ENCODE measurements at regions not wholly inside any gene's neighbourhood (a gene's known extent, or its start where the extent isn't known, plus 50 kb on each side); places are given as distances from the start of the nearest gene placed in this dataset.

DNA sequence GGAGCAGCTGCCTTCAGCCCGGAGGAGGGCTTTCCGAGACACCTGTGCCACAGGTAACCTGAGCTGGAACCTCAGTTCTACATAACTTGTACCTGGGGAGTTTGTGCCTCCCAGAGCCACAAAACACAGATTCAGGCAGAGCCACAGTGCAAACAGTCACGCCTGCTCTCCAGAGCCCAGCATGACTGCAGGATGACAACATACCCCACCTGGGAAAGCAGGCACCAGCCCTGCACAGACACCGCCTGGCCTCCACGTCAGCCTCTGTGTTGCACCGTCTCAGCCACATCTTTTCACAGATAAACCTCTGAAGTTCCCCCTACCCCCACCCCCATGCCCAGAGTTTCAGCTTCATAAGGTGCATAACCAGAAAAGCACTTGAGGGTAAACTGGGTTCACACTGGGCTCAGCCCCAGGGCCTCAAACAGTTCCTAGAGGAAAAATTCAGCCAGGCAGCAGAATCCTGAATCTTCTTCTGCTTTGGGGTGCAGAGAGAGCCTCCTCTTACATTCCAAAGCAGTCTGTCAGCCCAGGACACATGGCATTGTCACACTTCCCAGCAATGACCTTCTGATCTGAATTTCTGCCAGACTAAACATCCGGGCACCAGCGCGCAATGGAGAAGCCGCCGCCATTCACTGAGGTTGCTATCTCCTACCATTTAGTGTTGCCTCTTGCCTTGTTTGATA lies 229.5 kb downstream of the TOMM20 start (continued):
- TF ChIP-seq SMAD4 (CRISPR knock-in tag; conservative IDR thresholded peaks at IDR 0.05) (peak; percentile 67; the same call in 1 of the 2 replicates), MTA3 (IDR thresholded peaks at IDR 0.05; ENCODE audit: borderline replicate concordance) (no peak), NCOR1 (IDR thresholded peaks at IDR 0.05) (peak; percentile 55; the same call in 1 of the 2 replicates), RBM17 (IDR thresholded peaks at IDR 0.05; ENCODE audit: borderline replicate concordance, low read depth, low read length) (no peak), HMG20B (CRISPR knock-in tag; IDR thresholded peaks at IDR 0.05) (no peak), MYC (IDR thresholded peaks at IDR 0.05; ENCODE audit: low read depth, low read length) (0 out of 2 replicates have a peak, but pooled peaks have one; percentile 26), MYC (CRISPR knock-in tag; IDR thresholded peaks at IDR 0.05; ENCODE audit: borderline replicate concordance, low read depth) (no peak), JUND (IDR thresholded peaks at IDR 0.05; ENCODE audit: borderline replicate concordance, low read depth, low read length) (no peak), JUND (tag; IDR thresholded peaks at IDR 0.05; ENCODE audit: borderline replicate concordance, low read depth, low read length) (0 out of 3 replicates have a peak, but pooled peaks have one; percentile 18), ZNF24 (IDR thresholded peaks at IDR 0.05) (no peak), ZSCAN32 (CRISPR knock-in tag; IDR thresholded peaks at IDR 0.05) (no peak), ZNF518B (CRISPR knock-in tag; IDR thresholded peaks at IDR 0.05) (no peak), ZBTB7A (IDR thresholded peaks at IDR 0.05; ENCODE audit: borderline replicate concordance, control insufficient read depth, low read depth, low read length) (no peak), MEF2D (tag; conservative IDR thresholded peaks at IDR 0.05; ENCODE audit: low read depth) (no peak)
- TF ChIP-seq, protein P1, sequence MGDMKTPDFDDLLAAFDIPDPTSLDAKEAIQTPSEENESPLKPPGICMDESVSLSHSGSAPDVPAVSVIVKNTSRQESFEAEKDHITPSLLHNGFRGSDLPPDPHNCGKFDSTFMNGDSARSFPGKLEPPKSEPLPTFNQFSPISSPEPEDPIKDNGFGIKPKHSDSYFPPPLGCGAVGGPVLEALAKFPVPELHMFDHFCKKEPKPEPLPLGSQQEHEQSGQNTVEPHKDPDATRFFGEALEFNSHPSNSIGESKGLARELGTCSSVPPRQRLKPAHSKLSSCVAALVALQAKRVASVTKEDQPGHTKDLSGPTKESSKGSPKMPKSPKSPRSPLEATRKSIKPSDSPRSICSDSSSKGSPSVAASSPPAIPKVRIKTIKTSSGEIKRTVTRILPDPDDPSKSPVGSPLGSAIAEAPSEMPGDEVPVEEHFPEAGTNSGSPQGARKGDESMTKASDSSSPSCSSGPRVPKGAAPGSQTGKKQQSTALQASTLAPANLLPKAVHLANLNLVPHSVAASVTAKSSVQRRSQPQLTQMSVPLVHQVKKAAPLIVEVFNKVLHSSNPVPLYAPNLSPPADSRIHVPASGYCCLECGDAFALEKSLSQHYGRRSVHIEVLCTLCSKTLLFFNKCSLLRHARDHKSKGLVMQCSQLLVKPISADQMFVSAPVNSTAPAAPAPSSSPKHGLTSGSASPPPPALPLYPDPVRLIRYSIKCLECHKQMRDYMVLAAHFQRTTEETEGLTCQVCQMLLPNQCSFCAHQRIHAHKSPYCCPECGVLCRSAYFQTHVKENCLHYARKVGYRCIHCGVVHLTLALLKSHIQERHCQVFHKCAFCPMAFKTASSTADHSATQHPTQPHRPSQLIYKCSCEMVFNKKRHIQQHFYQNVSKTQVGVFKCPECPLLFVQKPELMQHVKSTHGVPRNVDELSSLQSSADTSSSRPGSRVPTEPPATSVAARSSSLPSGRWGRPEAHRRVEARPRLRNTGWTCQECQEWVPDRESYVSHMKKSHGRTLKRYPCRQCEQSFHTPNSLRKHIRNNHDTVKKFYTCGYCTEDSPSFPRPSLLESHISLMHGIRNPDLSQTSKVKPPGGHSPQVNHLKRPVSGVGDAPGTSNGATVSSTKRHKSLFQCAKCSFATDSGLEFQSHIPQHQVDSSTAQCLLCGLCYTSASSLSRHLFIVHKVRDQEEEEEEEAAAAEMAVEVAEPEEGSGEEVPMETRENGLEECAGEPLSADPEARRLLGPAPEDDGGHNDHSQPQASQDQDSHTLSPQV (IDR thresholded peaks at IDR 0.05), result peak; percentile 63; the same call in 1 of the 2 replicates
- TF ChIP-seq, protein P2, sequence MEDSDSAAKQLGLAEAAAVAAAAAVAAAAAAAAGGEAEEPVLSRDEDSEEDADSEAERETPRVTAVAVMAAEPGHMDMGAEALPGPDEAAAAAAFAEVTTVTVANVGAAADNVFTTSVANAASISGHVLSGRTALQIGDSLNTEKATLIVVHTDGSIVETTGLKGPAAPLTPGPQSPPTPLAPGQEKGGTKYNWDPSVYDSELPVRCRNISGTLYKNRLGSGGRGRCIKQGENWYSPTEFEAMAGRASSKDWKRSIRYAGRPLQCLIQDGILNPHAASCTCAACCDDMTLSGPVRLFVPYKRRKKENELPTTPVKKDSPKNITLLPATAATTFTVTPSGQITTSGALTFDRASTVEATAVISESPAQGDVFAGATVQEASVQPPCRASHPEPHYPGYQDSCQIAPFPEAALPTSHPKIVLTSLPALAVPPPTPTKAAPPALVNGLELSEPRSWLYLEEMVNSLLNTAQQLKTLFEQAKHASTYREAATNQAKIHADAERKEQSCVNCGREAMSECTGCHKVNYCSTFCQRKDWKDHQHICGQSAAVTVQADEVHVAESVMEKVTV (CRISPR knock-in tag; IDR thresholded peaks at IDR 0.05), result no peak
- TF ChIP-seq, protein P3, sequence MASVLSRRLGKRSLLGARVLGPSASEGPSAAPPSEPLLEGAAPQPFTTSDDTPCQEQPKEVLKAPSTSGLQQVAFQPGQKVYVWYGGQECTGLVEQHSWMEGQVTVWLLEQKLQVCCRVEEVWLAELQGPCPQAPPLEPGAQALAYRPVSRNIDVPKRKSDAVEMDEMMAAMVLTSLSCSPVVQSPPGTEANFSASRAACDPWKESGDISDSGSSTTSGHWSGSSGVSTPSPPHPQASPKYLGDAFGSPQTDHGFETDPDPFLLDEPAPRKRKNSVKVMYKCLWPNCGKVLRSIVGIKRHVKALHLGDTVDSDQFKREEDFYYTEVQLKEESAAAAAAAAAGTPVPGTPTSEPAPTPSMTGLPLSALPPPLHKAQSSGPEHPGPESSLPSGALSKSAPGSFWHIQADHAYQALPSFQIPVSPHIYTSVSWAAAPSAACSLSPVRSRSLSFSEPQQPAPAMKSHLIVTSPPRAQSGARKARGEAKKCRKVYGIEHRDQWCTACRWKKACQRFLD (CRISPR knock-in tag; IDR thresholded peaks at IDR 0.05), result peak; percentile 64; the same call in 1 of the 2 replicates

Data from K562 (cell line).